HL-60 (cell line): ENCODE measurements at regions not wholly inside any gene's neighbourhood (a gene's known extent, or its start where the extent isn't known, plus 50 kb on each side); places are given as distances from the start of the nearest gene placed in this dataset.

Source experiments
- DNase-seq, 2 experiments: peaks; one replicate each; pipeline ENCODE4 v3.0.0-alpha.2; 2010 to 2020; ENCODE audit warnings: low read depth in 1 of 2, low spot score in 1 of 2
- H3K27ac ChIP-seq: fragments of 250-450 bp; sonication (Bioruptor Pico); replicated peaks from 2 replicates; pipeline ENCODE4 v1.5.1; 2020; ENCODE audit warnings: mild to moderate bottlenecking, moderate library complexity
- H3K27me3 ChIP-seq: fragments of 250-450 bp; sonication (Bioruptor Pico); 2 replicates; pipeline ENCODE4 v1.5.1; 2021; ENCODE audit warnings: mild to moderate bottlenecking, moderate library complexity; ENCODE audit not compliant: insufficient read depth, poor library complexity, severe bottlenecking
- H3K4me3 ChIP-seq: replicated peaks from 2 replicates; pipeline ENCODE4 v1.5.1; 2011; ENCODE audit warnings: mild to moderate bottlenecking, control low read depth, low read length; ENCODE audit not compliant: insufficient read depth
- GABPA ChIP-seq: IDR thresholded peaks from 2 replicates; pipeline ENCODE4 v1.6.1; 2012; ENCODE audit warnings: low read depth
- POLR2AphosphoS5 ChIP-seq: IDR thresholded peaks from 2 replicates; pipeline ENCODE4 v1.6.1; 2012; ENCODE audit warnings: low read depth
- SPI1 ChIP-seq: IDR thresholded peaks from 2 replicates; pipeline ENCODE4 v1.6.1; 2012; ENCODE audit warnings: low read depth, mild to moderate bottlenecking, borderline replicate concordance
- TF ChIP-seq, protein P1 (sequence below): IDR thresholded peaks from 2 replicates; pipeline ENCODE4 v1.6.1; 2012; ENCODE audit warnings: low read depth; ENCODE audit not compliant: insufficient replicate concordance
- TF ChIP-seq, protein P2 (sequence below): IDR thresholded peaks from one replicate; pipeline ENCODE4 v1.5.1; 2011; ENCODE audit warnings: low read length, control low read depth, inconsistent platforms; ENCODE audit not compliant: insufficient read depth

GRCh38 chr17:69762766-69763165, 312.3 kb upstream of the KCNJ16 start:
- TF ChIP-seq SPI1: no peak
- TF ChIP-seq, protein P1, sequence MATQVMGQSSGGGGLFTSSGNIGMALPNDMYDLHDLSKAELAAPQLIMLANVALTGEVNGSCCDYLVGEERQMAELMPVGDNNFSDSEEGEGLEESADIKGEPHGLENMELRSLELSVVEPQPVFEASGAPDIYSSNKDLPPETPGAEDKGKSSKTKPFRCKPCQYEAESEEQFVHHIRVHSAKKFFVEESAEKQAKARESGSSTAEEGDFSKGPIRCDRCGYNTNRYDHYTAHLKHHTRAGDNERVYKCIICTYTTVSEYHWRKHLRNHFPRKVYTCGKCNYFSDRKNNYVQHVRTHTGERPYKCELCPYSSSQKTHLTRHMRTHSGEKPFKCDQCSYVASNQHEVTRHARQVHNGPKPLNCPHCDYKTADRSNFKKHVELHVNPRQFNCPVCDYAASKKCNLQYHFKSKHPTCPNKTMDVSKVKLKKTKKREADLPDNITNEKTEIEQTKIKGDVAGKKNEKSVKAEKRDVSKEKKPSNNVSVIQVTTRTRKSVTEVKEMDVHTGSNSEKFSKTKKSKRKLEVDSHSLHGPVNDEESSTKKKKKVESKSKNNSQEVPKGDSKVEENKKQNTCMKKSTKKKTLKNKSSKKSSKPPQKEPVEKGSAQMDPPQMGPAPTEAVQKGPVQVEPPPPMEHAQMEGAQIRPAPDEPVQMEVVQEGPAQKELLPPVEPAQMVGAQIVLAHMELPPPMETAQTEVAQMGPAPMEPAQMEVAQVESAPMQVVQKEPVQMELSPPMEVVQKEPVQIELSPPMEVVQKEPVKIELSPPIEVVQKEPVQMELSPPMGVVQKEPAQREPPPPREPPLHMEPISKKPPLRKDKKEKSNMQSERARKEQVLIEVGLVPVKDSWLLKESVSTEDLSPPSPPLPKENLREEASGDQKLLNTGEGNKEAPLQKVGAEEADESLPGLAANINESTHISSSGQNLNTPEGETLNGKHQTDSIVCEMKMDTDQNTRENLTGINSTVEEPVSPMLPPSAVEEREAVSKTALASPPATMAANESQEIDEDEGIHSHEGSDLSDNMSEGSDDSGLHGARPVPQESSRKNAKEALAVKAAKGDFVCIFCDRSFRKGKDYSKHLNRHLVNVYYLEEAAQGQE: no peak
- DNase-seq: no peak
- no peak overlapping the region for H3K27ac ChIP-seq
- no peak overlapping the region for H3K4me3 ChIP-seq
- no peaks in the 10 kb centered on the region for H3K27me3 ChIP-seq

DNA sequence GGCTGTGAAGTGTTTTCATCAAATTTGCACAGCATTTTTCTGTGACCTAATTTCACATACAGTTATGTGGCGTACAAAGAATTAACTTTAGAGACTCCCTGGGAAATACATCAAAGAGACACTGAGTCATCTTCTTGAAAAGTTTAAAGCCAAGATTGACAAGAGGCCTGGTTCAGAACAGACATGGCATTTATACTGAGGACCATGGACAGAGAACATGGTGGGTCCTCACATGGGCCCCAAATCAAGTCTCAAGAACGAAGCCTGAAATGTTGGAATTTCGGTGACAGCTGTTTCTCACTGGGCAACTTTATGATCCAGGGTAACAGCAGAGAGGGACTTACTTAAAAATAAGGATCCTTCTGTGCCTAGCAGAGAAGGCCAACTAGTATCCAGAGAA, 311.5 kb upstream of the KCNJ16 start:
- Histone ChIP-seq H3K27ac (no peak overlapping the region), H3K27me3 (no peaks in the 10 kb centered on the region), H3K4me3 (no peak overlapping the region)
- TF ChIP-seq GABPA: no peak
- TF ChIP-seq, protein P1: peak; percentile 79
- no peak for DNase-seq

DNA sequence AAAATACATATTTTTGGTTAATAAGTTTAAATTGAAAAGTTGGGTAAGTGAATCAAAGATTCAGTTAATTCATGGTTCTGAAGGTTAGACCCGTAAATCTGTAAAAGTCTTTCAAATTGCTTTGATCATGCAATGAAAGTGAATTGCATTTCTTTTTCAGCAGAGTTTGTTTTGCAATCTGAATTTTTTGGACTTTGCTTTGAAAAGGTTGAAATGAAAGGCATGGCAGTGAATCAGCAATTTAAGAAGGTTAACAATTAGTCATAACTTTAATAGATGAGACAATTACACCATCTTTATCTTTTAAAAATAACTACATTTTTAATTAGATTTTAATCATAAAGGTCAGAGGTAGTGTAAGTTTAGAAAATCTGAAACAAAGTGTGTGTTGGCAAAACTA, 310.9 kb upstream of the KCNJ16 start:
- Histone ChIP-seq H3K4me3 (no peak overlapping the region), H3K27me3 (no peaks in the 10 kb centered on the region), H3K27ac (no peak overlapping the region)
- no peak for DNase-seq
- TF ChIP-seq POLR2AphosphoS5: no peak
- TF ChIP-seq SPI1: no peak
- TF ChIP-seq GABPA: no peak
- TF ChIP-seq, protein P2, sequence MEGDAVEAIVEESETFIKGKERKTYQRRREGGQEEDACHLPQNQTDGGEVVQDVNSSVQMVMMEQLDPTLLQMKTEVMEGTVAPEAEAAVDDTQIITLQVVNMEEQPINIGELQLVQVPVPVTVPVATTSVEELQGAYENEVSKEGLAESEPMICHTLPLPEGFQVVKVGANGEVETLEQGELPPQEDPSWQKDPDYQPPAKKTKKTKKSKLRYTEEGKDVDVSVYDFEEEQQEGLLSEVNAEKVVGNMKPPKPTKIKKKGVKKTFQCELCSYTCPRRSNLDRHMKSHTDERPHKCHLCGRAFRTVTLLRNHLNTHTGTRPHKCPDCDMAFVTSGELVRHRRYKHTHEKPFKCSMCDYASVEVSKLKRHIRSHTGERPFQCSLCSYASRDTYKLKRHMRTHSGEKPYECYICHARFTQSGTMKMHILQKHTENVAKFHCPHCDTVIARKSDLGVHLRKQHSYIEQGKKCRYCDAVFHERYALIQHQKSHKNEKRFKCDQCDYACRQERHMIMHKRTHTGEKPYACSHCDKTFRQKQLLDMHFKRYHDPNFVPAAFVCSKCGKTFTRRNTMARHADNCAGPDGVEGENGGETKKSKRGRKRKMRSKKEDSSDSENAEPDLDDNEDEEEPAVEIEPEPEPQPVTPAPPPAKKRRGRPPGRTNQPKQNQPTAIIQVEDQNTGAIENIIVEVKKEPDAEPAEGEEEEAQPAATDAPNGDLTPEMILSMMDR: no peak
- TF ChIP-seq, protein P1: no peak

DNA sequence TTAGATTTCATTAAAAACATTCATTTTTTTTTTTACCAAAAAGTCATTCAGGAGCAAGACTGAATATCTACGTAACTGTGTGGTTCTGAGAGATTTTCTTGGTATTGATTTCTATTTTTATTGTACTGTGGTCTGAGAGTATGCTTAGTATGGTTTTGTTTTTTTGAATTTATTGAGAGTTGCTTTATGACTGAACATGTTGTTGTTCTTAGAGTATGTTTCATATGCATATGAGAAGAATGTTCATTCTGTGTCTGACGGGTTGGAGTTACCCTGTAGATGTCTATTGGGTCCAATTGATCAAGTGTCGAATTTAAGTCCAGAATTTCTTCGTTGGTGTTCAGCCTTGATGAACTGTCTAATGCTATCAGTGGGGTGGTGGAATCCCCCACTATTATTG, 306.0 kb upstream of the KCNJ16 start:
- no peak overlapping the region for H3K27ac ChIP-seq
- H3K27me3 ChIP-seq: no peaks in the 10 kb centered on the region
- no peak for DNase-seq
- no peak overlapping the region for H3K4me3 ChIP-seq
- TF ChIP-seq POLR2AphosphoS5 (no peak), SPI1 (no peak), GABPA (no peak)
- TF ChIP-seq, protein P2: no peak
- TF ChIP-seq, protein P1: no peak
